ENCODE measurements at regions not wholly inside any gene's neighbourhood (a gene's known extent, or its start where the extent isn't known, plus 50 kb on each side); places are given as distances from the start of the nearest gene placed in this dataset.
A peak's percentile ranks its signal among the peaks of the same experiment; 100 is the strongest.

DNA sequence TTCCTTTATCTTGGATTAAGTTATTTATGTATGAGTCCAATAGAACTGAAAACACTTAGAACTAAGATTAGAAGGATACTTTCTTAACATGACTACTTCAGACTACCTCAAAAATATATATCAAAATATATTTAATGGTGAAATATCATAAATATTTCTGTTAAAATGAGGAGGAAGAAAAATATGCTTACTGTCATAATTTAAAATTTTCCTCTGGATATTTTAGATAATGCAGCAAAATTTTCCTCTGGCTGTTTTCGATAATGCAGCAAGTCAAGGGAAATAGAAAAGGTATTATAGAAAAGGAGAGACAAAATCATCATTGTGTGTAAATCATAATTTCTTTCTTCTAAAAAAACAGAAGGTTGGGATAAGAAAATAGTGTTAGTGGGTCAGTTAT is 263.3 kb downstream of the HS3ST3A1 start:
- no peak overlapping the region; the same call in 1 of the 2 replicates for H3K4me3 ChIP-seq (ENCODE audit: low read depth, low read length)
- CTCF ChIA-PET = interaction anchor here (0.6 to 2.7 kb wide), 4 partner anchors 91 to 964 kb away, joined by 3 to 19 read pairs (median 4); no protein-coding TSS in a partner anchor
- TF ChIP-seq, protein P1, sequence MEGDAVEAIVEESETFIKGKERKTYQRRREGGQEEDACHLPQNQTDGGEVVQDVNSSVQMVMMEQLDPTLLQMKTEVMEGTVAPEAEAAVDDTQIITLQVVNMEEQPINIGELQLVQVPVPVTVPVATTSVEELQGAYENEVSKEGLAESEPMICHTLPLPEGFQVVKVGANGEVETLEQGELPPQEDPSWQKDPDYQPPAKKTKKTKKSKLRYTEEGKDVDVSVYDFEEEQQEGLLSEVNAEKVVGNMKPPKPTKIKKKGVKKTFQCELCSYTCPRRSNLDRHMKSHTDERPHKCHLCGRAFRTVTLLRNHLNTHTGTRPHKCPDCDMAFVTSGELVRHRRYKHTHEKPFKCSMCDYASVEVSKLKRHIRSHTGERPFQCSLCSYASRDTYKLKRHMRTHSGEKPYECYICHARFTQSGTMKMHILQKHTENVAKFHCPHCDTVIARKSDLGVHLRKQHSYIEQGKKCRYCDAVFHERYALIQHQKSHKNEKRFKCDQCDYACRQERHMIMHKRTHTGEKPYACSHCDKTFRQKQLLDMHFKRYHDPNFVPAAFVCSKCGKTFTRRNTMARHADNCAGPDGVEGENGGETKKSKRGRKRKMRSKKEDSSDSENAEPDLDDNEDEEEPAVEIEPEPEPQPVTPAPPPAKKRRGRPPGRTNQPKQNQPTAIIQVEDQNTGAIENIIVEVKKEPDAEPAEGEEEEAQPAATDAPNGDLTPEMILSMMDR (IDR thresholded peaks at IDR 0.05; ENCODE audit: insufficient read depth, low read depth, low read length) = no peak
- no peaks in the 10 kb centered on the region for H3K27me3 ChIP-seq (ENCODE audit: control insufficient read depth, insufficient read depth, low read length)
- POLR2A ChIA-PET = interaction anchor here (0.7 kb wide), 1 partner anchor 150 kb away, joined by 4 read pairs; no protein-coding TSS in a partner anchor
- no peaks in the 10 kb centered on the region for H3K36me3 ChIP-seq (ENCODE audit: control insufficient read depth, insufficient read depth, low read length)
- no peak for DNase-seq (ENCODE audit: low read depth)

DNA sequence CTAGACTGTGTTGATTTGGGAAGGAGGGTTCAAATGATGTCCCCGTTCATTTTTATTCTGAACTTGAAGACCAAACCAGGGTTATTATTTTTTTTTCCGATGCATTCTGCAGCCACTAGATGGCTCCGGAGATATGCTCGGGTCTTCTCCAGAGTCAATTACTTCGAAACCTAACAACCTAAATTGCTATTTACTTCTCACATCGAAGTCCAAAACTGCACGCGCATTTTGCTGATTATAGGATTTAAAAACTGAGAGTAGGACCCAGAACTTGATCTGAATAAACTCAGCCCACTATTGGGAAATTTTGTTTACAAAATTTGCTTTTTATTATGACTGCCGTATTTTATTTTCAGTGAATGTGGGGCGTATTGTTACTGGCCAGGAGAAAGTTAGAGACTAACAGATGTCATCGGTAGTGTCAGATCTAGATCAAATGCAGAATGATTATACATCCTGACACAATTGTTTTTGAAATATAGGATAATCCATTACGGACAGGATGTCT is 263.8 kb downstream of the HS3ST3A1 start:
- ChIA-PET CTCF (interaction anchor here (0.6 to 2.7 kb wide), 13 partner anchors 16 to 969 kb away, joined by 3 to 19 read pairs (median 3); no protein-coding TSS in a partner anchor), POLR2A (interaction anchor here (0.7 kb wide), 1 partner anchor 150 kb away, joined by 4 read pairs; no protein-coding TSS in a partner anchor)
- H3K4me3 ChIP-seq (ENCODE audit: low read depth, low read length) = peak overlapping the region; percentile 32
- DNase-seq (ENCODE audit: low read depth) = no peak
- no peaks in the 10 kb centered on the region for H3K36me3 ChIP-seq (ENCODE audit: control insufficient read depth, insufficient read depth, low read length)
- TF ChIP-seq, protein P1 (IDR thresholded peaks at IDR 0.05; ENCODE audit: insufficient read depth, low read depth, low read length) = peak; percentile 83
- no peaks in the 10 kb centered on the region for H3K27me3 ChIP-seq (ENCODE audit: control insufficient read depth, insufficient read depth, low read length)

DNA sequence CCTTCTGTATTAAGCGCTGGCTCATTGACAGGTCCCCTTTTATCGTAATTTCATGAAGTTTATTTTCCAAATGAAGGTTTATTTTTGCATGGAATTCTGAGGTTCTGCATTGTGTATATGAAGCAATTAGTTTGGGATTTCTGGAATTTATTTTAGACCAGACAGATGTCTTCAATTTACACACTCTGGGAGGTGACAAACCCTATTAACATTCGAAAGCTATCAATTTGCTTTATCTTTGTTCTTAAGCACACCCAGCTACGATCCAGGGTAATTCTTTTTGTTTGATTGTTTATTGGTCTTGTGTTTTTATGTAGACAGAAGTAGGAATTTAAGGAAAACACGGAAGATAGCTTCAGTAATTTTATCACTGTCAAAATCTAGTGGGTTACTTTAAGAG is 264.6 kb downstream of the HS3ST3A1 start:
- no peak for DNase-seq (ENCODE audit: low read depth)
- POLR2A ChIA-PET = no interaction called here

DNA sequence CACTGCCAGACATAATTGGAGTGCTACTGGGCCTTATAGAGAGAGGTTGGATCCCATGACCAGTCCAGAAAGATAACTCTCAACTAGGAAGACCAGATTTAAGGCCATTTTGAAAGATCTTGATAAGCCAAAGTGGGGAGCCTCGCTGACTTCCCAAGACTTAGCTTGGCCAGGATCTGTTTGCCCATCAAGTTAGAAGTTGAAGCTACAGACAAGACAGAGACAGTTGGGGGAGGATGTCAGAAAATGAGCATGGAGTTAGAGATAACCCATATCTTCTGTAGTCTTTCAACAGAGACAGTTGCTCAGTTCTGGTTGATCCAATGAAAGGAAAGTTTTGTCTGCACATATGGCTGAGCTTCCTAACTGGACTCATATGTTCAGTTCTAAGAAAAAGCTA is 267.4 kb downstream of the HS3ST3A1 start:
- ChIA-PET CTCF (interaction anchor here (0.6 to 2.4 kb wide), 3 partner anchors 11 to 385 kb away, joined by 3 to 6 read pairs (median 3); no protein-coding TSS in a partner anchor), POLR2A (no interaction called here)
- Histone ChIP-seq H3K27me3 (ENCODE audit: control insufficient read depth, insufficient read depth, low read length) (no peaks in the 10 kb centered on the region), H3K4me3 (ENCODE audit: low read depth, low read length) (no peak overlapping the region), H3K36me3 (ENCODE audit: control insufficient read depth, insufficient read depth, low read length) (no peaks in the 10 kb centered on the region)
- no peak for DNase-seq (ENCODE audit: low read depth)
- TF ChIP-seq, protein P1 (IDR thresholded peaks at IDR 0.05; ENCODE audit: insufficient read depth, low read depth, low read length) = no peak

More for the DNA sequence above, 264.6 kb downstream of the HS3ST3A1 start:
- TF ChIP-seq, protein P1 (IDR thresholded peaks at IDR 0.05; ENCODE audit: insufficient read depth, low read depth, low read length) = no peak
- Histone ChIP-seq H3K36me3 (ENCODE audit: control insufficient read depth, insufficient read depth, low read length) (no peaks in the 10 kb centered on the region), H3K4me3 (ENCODE audit: low read depth, low read length) (no peak overlapping the region), H3K27me3 (ENCODE audit: control insufficient read depth, insufficient read depth, low read length) (no peaks in the 10 kb centered on the region)
- CTCF ChIA-PET = interaction anchor here (0.7 to 2.7 kb wide), 17 partner anchors 9 to 970 kb away, joined by 3 to 19 read pairs (median 3); partner anchors contain the start of gene HS3ST3B1

DNA sequence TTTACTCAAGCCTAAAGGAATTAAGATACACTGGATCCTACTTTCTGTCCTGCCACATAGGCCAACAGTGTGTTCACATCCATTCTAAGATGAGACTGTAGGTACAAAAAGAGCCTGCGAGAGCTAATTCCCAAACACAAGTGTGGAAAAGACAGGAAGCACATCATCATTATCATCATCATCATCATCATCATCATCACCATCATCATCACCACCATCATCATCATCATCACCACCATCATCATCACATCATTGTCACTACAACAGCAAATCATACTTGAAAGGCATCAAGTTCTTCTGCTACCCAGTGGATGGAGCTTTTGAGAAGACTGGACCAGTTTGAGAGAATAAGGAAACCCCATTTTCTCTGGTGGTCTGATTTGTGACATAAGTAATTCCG is 268.1 kb downstream of the HS3ST3A1 start:
- no peak overlapping the region for H3K4me3 ChIP-seq (ENCODE audit: low read depth, low read length)
- ChIA-PET POLR2A (no interaction called here), CTCF (interaction anchor here (1.3 to 2.4 kb wide), 2 partner anchors 10 to 261 kb away, joined by 3 to 6 read pairs; no protein-coding TSS in a partner anchor)
- TF ChIP-seq, protein P1 (IDR thresholded peaks at IDR 0.05; ENCODE audit: insufficient read depth, low read depth, low read length) = no peak
- DNase-seq (ENCODE audit: low read depth) = no peak
- no peaks in the 10 kb centered on the region for H3K36me3 ChIP-seq (ENCODE audit: control insufficient read depth, insufficient read depth, low read length)
- H3K27me3 ChIP-seq (ENCODE audit: control insufficient read depth, insufficient read depth, low read length) = no peaks in the 10 kb centered on the region
